G401.6 (cell line): ENCODE measurements at regions not wholly inside any gene's neighbourhood (a gene's known extent, or its start where the extent isn't known, plus 50 kb on each side); places are given as distances from the start of the nearest gene placed in this dataset.
"Not testable (repeated sequence)": the region's sequence is repeated elsewhere in the genome, so short reads cannot be mapped to it uniquely, and the experiment has no call there.

Experiments used
- FAIRE-seq: peaks from 2 replicates; lab custom pipeline; 2012; peaks lifted over from hg19 to GRCh38; lab: Jason Lieb, UNC

GRCh38 chr1:88300752-88301263 is 383.3 kb upstream of the PKN2 start:
- no peak for FAIRE-seq

- FAIRE-seq: no peak
These were observed 381.1 kb upstream of the PKN2 start for GRCh38 chr1:88302843-88303486.

- FAIRE-seq: no peak
These were observed 372.8 kb upstream of the PKN2 start for GRCh38 chr1:88311265-88311664.

- no peak for FAIRE-seq
These were observed 372.2 kb upstream of the PKN2 start for GRCh38 chr1:88311907-88312306.

- no peak for FAIRE-seq
These were observed 366.7 kb upstream of the PKN2 start for GRCh38 chr1:88317396-88317795.

- no peak for FAIRE-seq
These were observed 365.3 kb upstream of the PKN2 start for GRCh38 chr1:88318740-88319139.

GRCh38 chr1:88320291-88320690 is 363.8 kb upstream of the PKN2 start:
- FAIRE-seq: no peak

GRCh38 chr1:88321706-88322105 is 362.4 kb upstream of the PKN2 start:
- FAIRE-seq: no peak

- FAIRE-seq: no peak
These were observed 359.2 kb upstream of the PKN2 start for GRCh38 chr1:88324899-88325298.

GRCh38 chr1:88327391-88328267 is 356.4 kb upstream of the PKN2 start:
- FAIRE-seq: no peak

- no peak for FAIRE-seq
These were observed 353.9 kb upstream of the PKN2 start for GRCh38 chr1:88330201-88330600.

- FAIRE-seq: no peak
These were observed 350.9 kb upstream of the PKN2 start for GRCh38 chr1:88333086-88333695.

GRCh38 chr1:88341447-88341846 is 342.6 kb upstream of the PKN2 start:
- no peak for FAIRE-seq

- not testable (repeated sequence) for FAIRE-seq
These were observed 342.0 kb upstream of the PKN2 start for GRCh38 chr1:88342081-88342480.

GRCh38 chr1:88350648-88351047 is 333.4 kb upstream of the PKN2 start:
- no peak for FAIRE-seq

GRCh38 chr1:88351960-88352359 is 332.1 kb upstream of the PKN2 start:
- FAIRE-seq: no peak

GRCh38 chr1:88354256-88354655 is 329.8 kb upstream of the PKN2 start:
- FAIRE-seq: no peak

- FAIRE-seq: no peak
These were observed 326.3 kb upstream of the PKN2 start for GRCh38 chr1:88357729-88358128.

GRCh38 chr1:88371436-88372023 is 312.5 kb upstream of the PKN2 start:
- FAIRE-seq: no peak

GRCh38 chr1:88375977-88376376 is 308.1 kb upstream of the PKN2 start:
- no peak for FAIRE-seq

GRCh38 chr1:88376421-88376820 is 307.7 kb upstream of the PKN2 start:
- FAIRE-seq: no peak

- no peak for FAIRE-seq
These were observed 305.5 kb upstream of the PKN2 start for GRCh38 chr1:88378560-88378959.

GRCh38 chr1:88394958-88395357 is 289.1 kb upstream of the PKN2 start:
- FAIRE-seq: no peak
